H1 (cell line): ENCODE measurements at regions not wholly inside any gene's neighbourhood (a gene's known extent, or its start where the extent isn't known, plus 50 kb on each side); places are given as distances from the start of the nearest gene placed in this dataset.

ENCODE experiments used
- CTCF ChIP-seq, 3 experiments: IDR thresholded peaks; 1 replicate in 2 of 3; 2 replicates in 1 of 3; pipeline versions ENCODE4 v1.5.1 to v1.6.1; 2011; ENCODE audit warnings: low read length in 3 of 3, mild to moderate bottlenecking in 3 of 3, inconsistent platforms in 2 of 3, low read depth in 1 of 3, moderate library complexity in 1 of 3; ENCODE audit not compliant: insufficient read depth in 1 of 3; ENCODE audit errors: control extremely low read depth in 1 of 3
- FOSL1 ChIP-seq: IDR thresholded peaks from 2 replicates; pipeline ENCODE4 v1.6.1; 2011; ENCODE audit warnings: mild to moderate bottlenecking, low read depth, low read length, moderate library complexity; ENCODE audit not compliant: insufficient read depth
- POLR2A ChIP-seq, 2 experiments: IDR thresholded peaks; 1 replicate in 1 of 2; 2 replicates in 1 of 2; pipeline ENCODE4 v1.6.1; 2011; ENCODE audit warnings: low read depth in 2 of 2, low read length in 2 of 2, mild to moderate bottlenecking in 2 of 2; ENCODE audit errors: control extremely low read depth in 1 of 2
- POLR2AphosphoS5 ChIP-seq: IDR thresholded peaks from 2 replicates; pipeline ENCODE4 v1.6.1; 2011; ENCODE audit warnings: low read depth, low read length
- RAD21 ChIP-seq, 2 experiments: IDR thresholded peaks in 1 of 2; conservative IDR thresholded peaks in 1 of 2; 2 replicates each; pipeline ENCODE4 v1.6.1; 2011; ENCODE audit warnings: low read depth in 2 of 2, low read length in 2 of 2, improper control_type of control experiment in 1 of 2, inconsistent platforms in 1 of 2, mild to moderate bottlenecking in 1 of 2, moderate library complexity in 1 of 2
- SP2 ChIP-seq: IDR thresholded peaks from 2 replicates; pipeline ENCODE4 v1.6.1; 2012; ENCODE audit warnings: mild to moderate bottlenecking, low read length, inconsistent platforms

- TF ChIP-seq CTCF (IDR thresholded peaks at IDR 0.05; ENCODE audit: control extremely low read depth in 1 of 3, insufficient read depth in 1 of 3, low read depth in 1 of 3, low read length in 3 of 3): no peak
- no peak for TF ChIP-seq FOSL1
- TF ChIP-seq POLR2A (IDR thresholded peaks at IDR 0.05; ENCODE audit: control extremely low read depth in 1 of 2, low read depth in 2 of 2, low read length in 2 of 2): no peak
- no peak for TF ChIP-seq RAD21 (IDR thresholded peaks at IDR 0.05 in 1 of 2, conservative IDR thresholded peaks at IDR 0.05 in 1 of 2; ENCODE audit: low read depth in 2 of 2, low read length in 2 of 2)
- TF ChIP-seq SP2: no peak
- no peak for TF ChIP-seq POLR2AphosphoS5
These were observed 248.2 kb downstream of the SLITRK6 start for GRCh38 chr13:85551012-85551411.
